ENCODE measurements at regions not wholly inside any gene's neighbourhood (a gene's known extent, or its start where the extent isn't known, plus 50 kb on each side); places are given as distances from the start of the nearest gene placed in this dataset.

DNA sequence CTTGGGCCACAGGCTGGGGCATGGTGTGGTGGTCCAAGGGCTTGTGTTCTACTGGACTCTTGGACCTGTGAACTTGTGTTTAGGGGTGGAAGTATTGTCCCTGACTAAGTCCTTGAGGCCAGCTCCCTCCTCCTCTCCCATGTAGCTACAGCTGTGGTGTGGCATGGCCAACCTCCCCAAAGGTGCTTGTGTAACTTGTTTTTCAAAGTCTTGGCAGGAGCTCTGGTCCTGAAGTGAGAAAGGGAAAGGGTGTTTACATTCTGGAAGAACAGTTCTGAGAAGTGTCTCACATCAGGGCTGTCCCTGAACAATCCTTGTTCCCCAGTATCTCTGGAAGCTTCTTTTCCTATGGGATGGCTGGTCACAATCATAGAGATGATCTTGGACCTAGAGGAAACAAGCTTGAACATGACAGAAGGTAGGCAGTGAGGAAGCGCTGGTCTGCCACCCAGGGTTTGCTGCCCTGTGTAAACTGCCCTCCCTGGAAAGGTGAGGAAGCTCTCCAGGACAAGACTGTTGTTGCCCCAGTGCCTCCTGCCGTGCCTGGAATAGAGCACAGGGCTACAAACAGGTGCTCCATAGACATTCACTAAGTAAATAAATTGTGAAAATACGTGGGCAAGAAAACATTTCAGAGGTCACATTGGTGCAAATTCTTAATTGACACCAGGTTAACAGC, 64.6 kb upstream of the KLF9 start:
- ATAC-seq (no peak), DNase-seq (no peak)

DNA sequence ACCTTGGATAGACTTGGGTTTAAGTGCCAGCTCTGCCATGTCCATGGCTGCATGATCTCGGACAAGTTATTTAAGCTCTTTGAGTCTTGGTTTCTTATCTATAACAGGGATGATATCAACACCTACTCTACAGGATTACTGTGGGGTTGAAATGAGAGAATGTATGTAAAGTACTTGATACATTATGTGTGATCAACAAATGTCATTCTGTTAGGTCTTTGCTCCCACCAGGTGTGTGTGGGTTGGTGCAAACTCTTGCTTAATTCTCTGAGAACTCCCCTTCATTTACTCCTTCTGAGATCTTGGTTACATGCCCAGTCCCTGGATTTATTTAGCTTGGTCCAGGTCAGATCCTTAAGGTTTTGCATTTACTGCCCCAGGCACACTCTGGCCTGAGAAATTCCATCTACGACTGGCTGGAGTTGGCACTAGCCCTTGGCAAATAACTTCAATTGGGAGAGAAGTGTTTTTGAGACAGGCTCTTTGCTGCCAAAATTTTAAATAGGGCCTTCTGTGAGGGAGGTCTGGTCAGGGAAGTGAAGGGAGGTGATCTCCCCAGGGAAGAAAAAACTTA, 63.5 kb upstream of the KLF9 start:
- no peak for ATAC-seq
- DNase-seq = no peak

DNA sequence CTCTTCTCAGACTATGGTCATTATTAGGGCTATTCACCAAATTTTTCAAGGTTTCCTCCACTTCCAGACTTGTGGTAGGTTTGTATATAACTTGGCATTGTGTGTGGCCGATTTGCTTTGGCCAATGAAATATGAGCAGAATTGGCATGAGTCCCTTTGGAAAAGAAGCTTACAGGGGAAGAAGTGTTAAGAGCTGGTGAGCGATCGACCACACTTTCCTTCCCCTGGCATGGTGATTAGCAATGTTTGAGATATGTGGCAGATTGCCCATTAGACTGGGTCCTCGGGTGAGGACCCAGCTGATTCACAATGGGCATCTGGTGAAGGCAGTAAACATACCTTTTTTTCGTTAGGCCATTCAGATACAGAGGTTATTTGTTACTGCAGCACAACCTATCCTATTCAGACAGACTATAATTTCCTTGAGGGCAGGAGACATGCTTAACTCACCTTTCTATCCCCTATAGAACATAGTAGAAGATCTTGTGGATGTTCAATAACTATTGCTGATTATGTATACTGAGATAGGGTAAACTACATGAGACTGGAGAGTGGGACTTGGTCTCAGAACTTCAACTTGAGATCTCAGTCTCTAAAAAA, 62.8 kb upstream of the KLF9 start:
- no peak for ATAC-seq
- DNase-seq = no peak

DNA sequence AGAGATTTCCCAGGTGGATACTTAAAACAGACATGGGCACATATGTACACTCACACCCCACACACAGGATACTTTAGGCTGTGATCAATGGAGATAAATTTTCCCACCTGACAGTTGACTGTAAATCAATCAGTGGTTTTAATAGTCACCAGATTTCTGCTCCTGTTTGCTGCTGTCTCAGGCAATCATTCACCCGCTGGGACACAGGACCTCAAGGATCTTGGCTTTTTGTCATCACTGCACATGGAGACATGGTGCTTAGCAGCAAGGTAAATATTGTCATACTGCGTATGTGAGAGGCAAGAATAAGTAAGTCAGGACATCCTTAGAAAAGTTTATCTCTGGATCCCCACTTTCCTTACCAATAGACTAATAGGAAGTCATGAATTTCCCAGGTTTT, 60.8 kb upstream of the KLF9 start:
- DNase-seq = no peak
- no peak for ATAC-seq

DNA sequence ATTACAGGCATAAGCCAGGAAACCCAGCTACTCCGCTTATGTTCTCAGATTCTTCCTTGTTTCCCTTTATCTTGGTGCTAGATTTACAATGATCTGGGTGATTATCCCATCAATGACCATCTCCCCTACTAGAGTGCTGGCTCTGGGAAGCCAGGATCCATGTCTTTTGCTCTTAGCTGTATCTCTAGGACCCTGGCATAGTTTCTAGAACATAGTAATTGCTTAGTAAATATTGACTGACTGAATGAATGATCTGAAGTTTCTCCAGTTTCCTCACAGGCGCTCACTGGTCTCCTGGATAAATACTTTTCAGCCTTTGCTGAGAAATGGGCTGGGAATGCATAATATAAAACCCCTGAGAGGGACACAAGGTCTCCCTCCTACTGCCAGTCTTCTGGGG, 60.0 kb upstream of the KLF9 start:
- ATAC-seq = no peak
- DNase-seq = no peak

DNA sequence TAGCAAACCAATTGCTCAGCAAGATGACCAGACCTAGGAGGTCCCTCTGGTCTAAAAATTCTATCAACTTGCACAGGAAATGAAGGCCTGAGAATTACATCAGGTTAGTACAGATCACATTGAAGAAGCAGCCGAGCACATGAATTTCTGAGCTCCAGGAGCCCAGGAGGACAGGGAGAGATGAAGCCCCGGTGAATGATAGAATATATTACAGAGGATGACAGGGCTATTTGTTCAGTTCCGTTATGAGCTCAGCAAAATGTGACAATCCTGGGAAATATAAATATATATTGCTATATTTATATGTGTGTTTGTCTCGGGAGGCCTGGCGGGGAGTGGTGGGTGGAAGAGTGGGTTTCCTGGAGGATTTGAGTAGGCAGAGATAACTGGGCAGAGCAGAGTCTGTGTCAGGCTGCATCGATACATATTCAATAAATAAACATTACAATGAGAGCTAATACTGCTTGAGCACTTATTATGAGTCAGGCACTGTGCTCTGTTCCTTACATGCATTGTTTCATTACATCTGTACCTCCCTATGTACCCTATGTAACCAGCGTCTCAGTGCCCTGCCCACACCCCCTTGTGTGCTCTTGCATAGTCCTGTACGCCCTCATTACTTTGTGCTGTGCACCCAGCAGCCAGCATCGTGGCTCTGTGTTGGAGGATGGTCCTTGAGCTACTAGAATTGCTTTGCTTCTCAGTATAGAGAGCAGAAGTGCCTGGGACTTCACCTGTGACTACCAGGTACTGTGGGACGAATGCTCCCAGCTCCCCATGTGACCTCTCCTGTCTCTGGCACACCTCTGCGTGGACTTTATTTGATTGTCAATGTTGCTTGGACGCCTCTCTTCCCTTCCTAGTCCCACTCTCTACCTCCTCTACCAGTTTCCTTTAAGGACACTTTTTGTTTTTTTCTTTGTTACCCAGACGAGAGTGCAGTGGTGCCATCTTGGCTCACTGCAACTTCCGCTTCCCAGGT, 58.1 kb upstream of the KLF9 start:
- no peak for ATAC-seq
- DNase-seq = no peak

DNA sequence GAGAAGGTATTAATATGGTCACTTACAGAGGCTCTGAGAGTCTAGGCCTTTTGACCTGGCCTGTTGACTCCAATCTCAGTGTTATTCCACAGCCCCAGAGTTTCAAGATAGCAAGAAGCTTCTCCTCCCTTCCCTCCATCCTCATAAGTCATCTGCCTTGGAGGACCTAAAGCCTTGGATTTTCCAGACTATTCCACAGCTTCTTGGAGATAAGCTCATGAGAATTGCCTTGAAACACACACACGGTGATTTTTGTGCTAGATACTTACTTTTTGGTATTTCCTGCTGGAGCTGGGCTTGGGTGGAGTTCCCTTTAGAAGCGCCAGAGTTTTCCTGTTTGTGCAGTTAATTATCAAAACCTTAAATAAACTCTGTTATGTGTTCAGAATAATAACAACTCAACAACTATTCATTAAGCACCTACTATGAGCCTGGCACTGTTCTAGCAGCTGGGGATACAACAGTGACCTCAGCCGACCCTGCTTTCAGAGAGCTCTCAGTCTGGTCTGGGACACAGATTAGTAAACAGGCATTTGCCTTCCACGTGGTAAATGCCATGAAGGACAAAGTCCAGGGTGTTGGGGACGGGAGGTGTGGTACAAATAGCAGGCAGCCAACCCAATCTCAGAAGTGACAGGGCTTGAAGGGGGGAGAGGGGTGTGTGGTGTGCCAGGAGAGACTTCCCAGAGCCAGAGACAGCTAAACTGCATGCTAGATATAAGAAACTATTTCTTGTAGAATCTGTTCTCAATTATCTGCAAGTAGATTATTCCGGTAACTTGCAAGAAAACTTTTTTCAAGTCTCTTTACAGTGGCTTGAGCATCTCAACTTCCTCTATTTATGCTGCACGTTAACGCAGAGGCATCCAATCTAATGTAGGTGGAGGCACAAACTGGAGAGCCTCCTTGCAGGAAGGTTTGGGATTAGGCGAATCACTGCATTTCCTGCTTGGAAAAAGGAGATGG, 55.9 kb upstream of the KLF9 start:
- DNase-seq (no peak), ATAC-seq (no peak)

DNA sequence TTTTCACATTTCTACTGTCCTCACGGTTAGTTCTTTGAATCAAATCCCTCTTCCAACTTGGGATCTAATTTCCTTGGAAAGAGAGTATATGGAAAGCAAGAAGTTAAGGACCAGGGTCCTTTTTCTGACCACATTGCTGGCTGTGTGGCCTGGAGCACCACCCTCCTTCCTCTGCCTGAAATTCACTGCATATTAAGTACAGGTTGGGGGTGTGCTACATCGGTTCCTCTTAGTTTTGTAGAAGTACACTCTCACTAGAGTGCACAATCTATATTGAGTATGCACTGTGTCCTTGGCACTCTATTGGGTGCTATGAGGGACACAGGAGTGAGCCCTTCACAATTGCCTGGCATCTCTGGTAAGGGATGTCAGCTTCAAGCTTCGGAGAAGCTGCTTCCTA, 53.8 kb upstream of the KLF9 start:
- DNase-seq (no peak), ATAC-seq (no peak)

DNA sequence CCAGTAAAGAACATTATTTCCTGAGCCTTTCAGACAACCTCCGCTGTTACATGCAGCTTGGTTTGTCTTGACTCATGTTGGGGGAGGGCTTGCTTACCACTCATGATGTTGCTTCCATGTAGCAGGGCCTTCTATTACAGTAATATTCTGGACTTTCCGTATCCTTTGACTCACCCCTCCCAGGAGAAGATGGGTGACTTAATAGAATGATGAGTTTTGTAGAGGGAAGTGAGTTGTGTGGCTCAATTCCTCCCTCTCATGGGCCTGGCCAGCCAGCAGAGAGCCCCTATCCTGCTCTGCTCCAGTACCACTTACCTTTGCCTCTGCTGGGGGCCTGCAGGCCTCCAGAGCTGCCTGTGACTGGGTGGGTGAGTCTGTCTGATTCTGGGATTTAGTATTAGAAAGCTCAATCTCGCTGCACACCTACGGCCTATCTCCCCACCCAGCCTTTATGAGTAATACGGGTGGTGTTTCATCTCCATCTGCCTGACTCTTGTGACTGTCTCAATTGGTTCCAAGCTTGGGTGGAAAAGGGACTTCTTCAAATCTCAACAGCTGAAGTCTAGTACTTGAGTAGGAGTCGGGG, 52.6 kb upstream of the KLF9 start:
- peak; percentile 26 for DNase-seq
- peak; percentile 91 for ATAC-seq

DNA sequence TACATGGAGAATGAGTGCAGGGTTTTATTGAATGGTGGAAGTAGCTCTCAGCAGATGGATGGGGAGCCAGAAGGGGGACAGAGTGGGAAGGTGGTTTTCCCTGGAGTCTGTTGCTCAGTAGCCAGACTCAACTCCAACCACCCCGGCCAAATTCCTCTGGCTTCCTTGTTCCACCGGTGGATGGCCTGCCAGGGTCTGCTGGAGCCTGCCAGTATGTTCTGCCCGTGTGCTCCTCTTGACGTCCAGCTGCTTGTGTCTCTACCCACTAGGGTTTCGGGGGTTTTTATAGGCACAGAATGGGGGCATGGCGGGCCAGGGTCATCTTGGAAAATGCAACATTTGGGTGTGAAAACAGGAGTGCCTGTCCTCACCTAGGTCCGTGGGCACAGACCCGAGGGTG, 51.4 kb upstream of the KLF9 start:
- ATAC-seq (no peak), DNase-seq (no peak)

DNA sequence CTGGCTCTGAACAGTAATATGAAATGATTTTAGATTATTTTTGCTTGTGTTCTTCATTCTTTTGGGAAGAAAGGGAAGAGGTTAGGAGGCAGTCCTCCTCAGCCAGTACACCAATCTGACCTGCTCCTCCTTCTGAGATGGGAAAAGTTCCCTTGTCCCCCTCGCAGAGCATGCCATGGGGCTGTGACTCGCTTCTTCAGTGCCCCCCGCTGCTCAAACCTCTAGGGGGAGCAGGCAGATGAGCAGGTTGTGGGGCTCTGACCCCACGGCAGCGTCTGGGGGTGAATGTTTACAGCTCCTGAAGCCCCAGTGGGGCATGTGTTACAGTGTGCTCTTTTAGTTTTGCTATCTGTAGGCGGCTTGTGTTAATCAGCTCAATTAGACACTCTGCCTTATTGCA, 50.9 kb upstream of the KLF9 start:
- DNase-seq (no peak), ATAC-seq (no peak)
